Type B pancreatic cell (in vitro differentiated cells): ENCODE measurements at regions not wholly inside any gene's neighbourhood (a gene's known extent, or its start where the extent isn't known, plus 50 kb on each side); places are given as distances from the start of the nearest gene placed in this dataset.

Source experiments
- DNase-seq: peaks from one replicate; pipeline ENCODE4 v3.0.0; 2021; ENCODE audit warnings: mixed read lengths; ENCODE audit not compliant: unreplicated experiment; ENCODE audit errors: extremely low spot score
- H3K27ac Mint-ChIP-seq: 2 replicates; pipeline ENCODE4 v1.8.0; 2021; ENCODE audit warnings: mild to moderate bottlenecking, mixed read lengths
- H3K27me3 Mint-ChIP-seq: 2 replicates; pipeline ENCODE4 v1.8.0; 2021; ENCODE audit warnings: mixed read lengths
- H3K36me3 Mint-ChIP-seq: 2 replicates; pipeline ENCODE4 v1.8.0; 2021; ENCODE audit warnings: mixed read lengths
- H3K4me1 Mint-ChIP-seq: one replicate; pipeline ENCODE4 v1.8.0; 2021; ENCODE audit warnings: mixed read lengths; ENCODE audit not compliant: unreplicated experiment
- H3K4me3 Mint-ChIP-seq: 2 replicates; pipeline ENCODE4 v1.8.0; 2021; ENCODE audit warnings: mild to moderate bottlenecking, mixed read lengths
- H3K9me3 Mint-ChIP-seq: 2 replicates; pipeline ENCODE4 v1.8.0; 2021; ENCODE audit warnings: mixed read lengths
- CTCF ChIP-seq: fragments of 200-600 bp; sonication (generic); conservative IDR thresholded peaks from 2 replicates; pipeline ENCODE4 v1.5.0; 2021; ENCODE audit warnings: antibody characterized with exemption, mild to moderate bottlenecking

GRCh38 chr4:134126955-134127354 lies 74.6 kb downstream of the PABPC4L start:
- no peak for TF ChIP-seq CTCF
- H3K4me3 Mint-ChIP-seq = no peak overlapping the region
- peak; percentile 65 for DNase-seq
- H3K4me1 Mint-ChIP-seq = peaks cover 7% of the 10 kb centered on the region
- no peaks in the 10 kb centered on the region for H3K36me3 Mint-ChIP-seq
- no peak overlapping the region for H3K27ac Mint-ChIP-seq
- H3K27me3 Mint-ChIP-seq = no peaks in the 10 kb centered on the region
- H3K9me3 Mint-ChIP-seq = peaks cover 17% of the 10 kb centered on the region

GRCh38 chr4:134126000-134126560 lies 75.5 kb downstream of the PABPC4L start:
- no peak for DNase-seq
- no peaks in the 10 kb centered on the region for H3K36me3 Mint-ChIP-seq
- H3K27ac Mint-ChIP-seq = no peak overlapping the region
- peaks cover 13% of the 10 kb centered on the region for H3K9me3 Mint-ChIP-seq
- TF ChIP-seq CTCF = no peak
- H3K27me3 Mint-ChIP-seq = no peaks in the 10 kb centered on the region
- no peak overlapping the region for H3K4me3 Mint-ChIP-seq
- H3K4me1 Mint-ChIP-seq = peaks cover 7% of the 10 kb centered on the region

GRCh38 chr4:134122903-134123302 lies 78.7 kb downstream of the PABPC4L start:
- Mint-ChIP-seq H3K27ac (no peak overlapping the region), H3K36me3 (no peaks in the 10 kb centered on the region), H3K4me1 (peaks cover 7% of the 10 kb centered on the region), H3K9me3 (peaks cover 9% of the 10 kb centered on the region), H3K27me3 (no peaks in the 10 kb centered on the region), H3K4me3 (no peak overlapping the region)
- no peak for TF ChIP-seq CTCF
- DNase-seq = no peak

- Mint-ChIP-seq H3K36me3 (no peaks in the 10 kb centered on the region), H3K27me3 (no peaks in the 10 kb centered on the region), H3K9me3 (no peaks in the 10 kb centered on the region), H3K4me3 (no peak overlapping the region), H3K27ac (no peak overlapping the region), H3K4me1 (peaks cover 4% of the 10 kb centered on the region)
- TF ChIP-seq CTCF = no peak
- no peak for DNase-seq
Observed at GRCh38 chr4:134117392-134118183, 84.0 kb downstream of the PABPC4L start.

- Mint-ChIP-seq H3K4me3 (no peak overlapping the region), H3K9me3 (no peaks in the 10 kb centered on the region), H3K36me3 (no peaks in the 10 kb centered on the region), H3K27ac (no peak overlapping the region), H3K4me1 (no peaks in the 10 kb centered on the region), H3K27me3 (no peaks in the 10 kb centered on the region)
- no peak for TF ChIP-seq CTCF
- no peak for DNase-seq
Observed at GRCh38 chr4:134089885-134090284, 111.7 kb downstream of the PABPC4L start.
